Duodenal mucosa (tissue), 2 donors: ENCODE measurements at regions not wholly inside any gene's neighbourhood (a gene's known extent, or its start where the extent isn't known, plus 50 kb on each side); places are given as distances from the start of the nearest gene placed in this dataset.

Experiments
- H3K27ac ChIP-seq: one replicate; pipeline ENCODE4 v1.7.0; 2013; ENCODE audit warnings: low read depth, low read length
- H3K27me3 ChIP-seq, 2 donors: one replicate each; pipeline ENCODE4 v1.7.0; 2013; ENCODE audit warnings: low read length in 2 of 2, control low read depth in 1 of 2; ENCODE audit not compliant: insufficient read depth in 2 of 2, control insufficient read depth in 1 of 2
- H3K36me3 ChIP-seq, 2 donors: one replicate each; pipeline ENCODE4 v1.7.0; 2013; ENCODE audit warnings: low read length in 2 of 2, control low read depth in 1 of 2; ENCODE audit not compliant: insufficient read depth in 2 of 2, control insufficient read depth in 1 of 2
- H3K4me1 ChIP-seq, 2 donors: one replicate each; pipeline ENCODE4 v1.7.0; 2013; ENCODE audit warnings: low read length in 2 of 2, control low read depth in 1 of 2; ENCODE audit not compliant: insufficient read depth in 2 of 2, control insufficient read depth in 1 of 2
- H3K4me3 ChIP-seq, 2 donors: one replicate each; pipeline ENCODE4 v1.7.0; 2013; ENCODE audit warnings: low read length in 2 of 2, low read depth in 1 of 2
- H3K9ac ChIP-seq, 2 donors: one replicate each; pipeline ENCODE4 v1.7.0; 2013; ENCODE audit warnings: low read length in 2 of 2, low read depth in 1 of 2
- H3K9me3 ChIP-seq, 2 donors: one replicate each; pipeline ENCODE4 v1.7.0; 2013; ENCODE audit warnings: low read length in 2 of 2, control low read depth in 1 of 2; ENCODE audit not compliant: control insufficient read depth in 1 of 2

GRCh38 chr1:83813576-83813975 lies 185.4 kb downstream of the TTLL7 start:
- no peak overlapping the region for H3K4me3 ChIP-seq
- no peak overlapping the region for H3K9ac ChIP-seq
- no peaks in the 10 kb centered on the region for H3K4me1 ChIP-seq
- H3K27me3 ChIP-seq, result no peaks in the 10 kb centered on the region
- no peak overlapping the region for H3K27ac ChIP-seq
- H3K9me3 ChIP-seq, result no peaks in the 10 kb centered on the region
- H3K36me3 ChIP-seq, result no peaks in the 10 kb centered on the region

- Histone ChIP-seq H3K27me3 (no peaks in the 10 kb centered on the region), H3K36me3 (no peaks in the 10 kb centered on the region), H3K9ac (no peak overlapping the region), H3K9me3 (no peaks in the 10 kb centered on the region), H3K4me3 (no peak overlapping the region), H3K4me1 (no peaks in the 10 kb centered on the region), H3K27ac (no peak overlapping the region)
These were observed 188.8 kb downstream of the TTLL7 start for GRCh38 chr1:83810144-83810543.

GRCh38 chr1:83808536-83808935 lies 190.4 kb downstream of the TTLL7 start:
- H3K9me3 ChIP-seq, result no peaks in the 10 kb centered on the region
- H3K9ac ChIP-seq, result no peak overlapping the region
- H3K4me1 ChIP-seq, result no peaks in the 10 kb centered on the region
- no peaks in the 10 kb centered on the region for H3K27me3 ChIP-seq
- no peak overlapping the region for H3K27ac ChIP-seq
- no peaks in the 10 kb centered on the region for H3K36me3 ChIP-seq
- no peak overlapping the region for H3K4me3 ChIP-seq

- H3K9me3 ChIP-seq, result no peaks in the 10 kb centered on the region
- H3K4me3 ChIP-seq, result no peak overlapping the region
- no peak overlapping the region for H3K9ac ChIP-seq
- no peak overlapping the region for H3K27ac ChIP-seq
- H3K36me3 ChIP-seq, result no peaks in the 10 kb centered on the region
- H3K27me3 ChIP-seq, result no peaks in the 10 kb centered on the region
- H3K4me1 ChIP-seq, result no peaks in the 10 kb centered on the region
These were observed 191.1 kb downstream of the TTLL7 start for GRCh38 chr1:83807821-83808220.

- no peak overlapping the region for H3K27ac ChIP-seq
- H3K4me3 ChIP-seq, result no peak overlapping the region
- H3K9ac ChIP-seq, result no peak overlapping the region
- H3K27me3 ChIP-seq, result no peaks in the 10 kb centered on the region
- H3K36me3 ChIP-seq, result no peaks in the 10 kb centered on the region
- no peaks in the 10 kb centered on the region for H3K9me3 ChIP-seq
- H3K4me1 ChIP-seq, result peaks cover 2 to 3% of the 10 kb centered on the region in 2 donors
These were observed 191.7 kb downstream of the TTLL7 start for GRCh38 chr1:83807231-83807630.

GRCh38 chr1:83805921-83806320 lies 193.0 kb downstream of the TTLL7 start:
- Histone ChIP-seq H3K4me3 (no peak overlapping the region), H3K27me3 (no peaks in the 10 kb centered on the region), H3K27ac (no peak overlapping the region), H3K36me3 (no peaks in the 10 kb centered on the region), H3K9ac (no peak overlapping the region), H3K4me1 (peaks cover 4 to 6% of the 10 kb centered on the region in 2 donors), H3K9me3 (no peaks in the 10 kb centered on the region)

- Histone ChIP-seq H3K9me3 (no peaks in the 10 kb centered on the region), H3K4me3 (no peak overlapping the region), H3K27ac (no peak overlapping the region), H3K9ac (no peak overlapping the region), H3K4me1 (peaks cover 4 to 12% of the 10 kb centered on the region in 2 donors), H3K27me3 (no peaks in the 10 kb centered on the region), H3K36me3 (no peaks in the 10 kb centered on the region)
These were observed 196.3 kb downstream of the TTLL7 start for GRCh38 chr1:83802460-83803152.

GRCh38 chr1:83802023-83802422 lies 196.9 kb downstream of the TTLL7 start:
- Histone ChIP-seq H3K27me3 (no peaks in the 10 kb centered on the region), H3K9ac (no peak overlapping the region), H3K4me3 (no peak overlapping the region), H3K36me3 (no peaks in the 10 kb centered on the region), H3K9me3 (no peaks in the 10 kb centered on the region), H3K27ac (no peak overlapping the region), H3K4me1 (peaks cover 4 to 12% of the 10 kb centered on the region in 2 donors)

GRCh38 chr1:83800066-83800465 lies 198.9 kb downstream of the TTLL7 start:
- no peaks in the 10 kb centered on the region for H3K9me3 ChIP-seq
- no peaks in the 10 kb centered on the region for H3K36me3 ChIP-seq
- H3K9ac ChIP-seq, result no peak overlapping the region
- peaks cover 4 to 12% of the 10 kb centered on the region in 2 donors for H3K4me1 ChIP-seq
- H3K27me3 ChIP-seq, result no peaks in the 10 kb centered on the region
- no peak overlapping the region for H3K4me3 ChIP-seq
- H3K27ac ChIP-seq, result no peak overlapping the region

- no peak overlapping the region for H3K27ac ChIP-seq
- peaks cover 4 to 12% of the 10 kb centered on the region in 2 donors for H3K4me1 ChIP-seq
- no peaks in the 10 kb centered on the region for H3K36me3 ChIP-seq
- no peaks in the 10 kb centered on the region for H3K9me3 ChIP-seq
- H3K9ac ChIP-seq, result no peak overlapping the region
- no peaks in the 10 kb centered on the region for H3K27me3 ChIP-seq
- no peak overlapping the region for H3K4me3 ChIP-seq
These were observed 199.3 kb downstream of the TTLL7 start for GRCh38 chr1:83799594-83799993.
